Thoracic aorta (tissue), 2 donors: ENCODE measurements at regions not wholly inside any gene's neighbourhood (a gene's known extent, or its start where the extent isn't known, plus 50 kb on each side); places are given as distances from the start of the nearest gene placed in this dataset.
"Not testable (repeated sequence)": the region's sequence is repeated elsewhere in the genome, so short reads cannot be mapped to it uniquely, and the experiment has no call there.

Source experiments
- ATAC-seq: fragments of 150-250 bp; one replicate; pipeline ENCODE4 v1.8.0; 2017; ENCODE audit warnings: low read depth; ENCODE audit not compliant: insufficient number of reproducible peaks, low FRiP score
- DNase-seq: peaks from one replicate; pipeline ENCODE4 v3.0.0-alpha.2; 2020; ENCODE audit warnings: low spot score
- H3K27ac ChIP-seq, 2 donors: fragments of 200-600 bp; sonication (generic); 1 replicate in 1 of 2; 2 replicates in 1 of 2; pipeline ENCODE4 v1.5.1; 2016; ENCODE audit warnings: mild to moderate bottlenecking in 2 of 2, moderate library complexity in 2 of 2
- H3K27me3 ChIP-seq: fragments of 200-600 bp; sonication (generic); replicated peaks from 2 replicates; pipeline ENCODE4 v1.6.0; 2016; ENCODE audit warnings: mild to moderate bottlenecking; ENCODE audit not compliant: insufficient read depth
- H3K36me3 ChIP-seq: fragments of 200-600 bp; sonication (generic); one replicate; pipeline ENCODE4 v1.5.1; 2016
- H3K4me1 ChIP-seq, 2 donors: fragments of 200-600 bp; sonication (generic); 1 replicate in 1 of 2; 2 replicates in 1 of 2; pipeline versions ENCODE4 v1.5.1 to v1.6.0; 2016; ENCODE audit warnings: low read depth in 2 of 2, mild to moderate bottlenecking in 1 of 2; ENCODE audit not compliant: control insufficient read depth in 1 of 2
- H3K4me3 ChIP-seq: fragments of 200-600 bp; sonication (generic); 2 replicates; pipeline ENCODE4 v1.5.1; 2016; ENCODE audit warnings: mild to moderate bottlenecking
- H3K9me3 ChIP-seq: fragments of 200-600 bp; sonication (generic); 2 replicates; pipeline ENCODE4 v1.5.1; 2016
- TF ChIP-seq, protein P1 (sequence below): fragments of 200-600 bp; sonication (generic); IDR thresholded peaks from one replicate; pipeline ENCODE4 v1.5.1; 2019; ENCODE audit warnings: antibody characterized with exemption

DNA sequence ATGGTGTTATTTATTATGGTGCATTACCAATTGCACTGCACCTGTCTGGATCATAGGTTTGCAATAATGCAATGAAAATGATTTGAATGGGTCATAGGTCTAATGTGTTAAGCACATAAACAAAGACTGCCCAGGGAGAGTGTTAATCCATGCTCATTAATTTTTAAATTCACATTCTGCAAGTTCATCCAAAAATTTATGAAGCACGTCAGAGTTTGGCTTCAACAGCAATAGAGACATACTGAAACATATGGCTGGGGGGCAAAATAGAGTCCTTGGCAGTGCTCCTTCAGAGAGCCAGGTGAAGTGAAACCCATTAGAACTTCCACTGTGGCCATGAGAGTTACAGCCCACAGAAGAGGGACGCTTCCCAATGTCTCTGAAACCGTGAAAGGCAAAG is 441.1 kb downstream of the POM121L12 start:
- H3K36me3 ChIP-seq, result no peaks in the 10 kb centered on the region
- ATAC-seq (no peak), DNase-seq (no peak)
- TF ChIP-seq, protein P1, sequence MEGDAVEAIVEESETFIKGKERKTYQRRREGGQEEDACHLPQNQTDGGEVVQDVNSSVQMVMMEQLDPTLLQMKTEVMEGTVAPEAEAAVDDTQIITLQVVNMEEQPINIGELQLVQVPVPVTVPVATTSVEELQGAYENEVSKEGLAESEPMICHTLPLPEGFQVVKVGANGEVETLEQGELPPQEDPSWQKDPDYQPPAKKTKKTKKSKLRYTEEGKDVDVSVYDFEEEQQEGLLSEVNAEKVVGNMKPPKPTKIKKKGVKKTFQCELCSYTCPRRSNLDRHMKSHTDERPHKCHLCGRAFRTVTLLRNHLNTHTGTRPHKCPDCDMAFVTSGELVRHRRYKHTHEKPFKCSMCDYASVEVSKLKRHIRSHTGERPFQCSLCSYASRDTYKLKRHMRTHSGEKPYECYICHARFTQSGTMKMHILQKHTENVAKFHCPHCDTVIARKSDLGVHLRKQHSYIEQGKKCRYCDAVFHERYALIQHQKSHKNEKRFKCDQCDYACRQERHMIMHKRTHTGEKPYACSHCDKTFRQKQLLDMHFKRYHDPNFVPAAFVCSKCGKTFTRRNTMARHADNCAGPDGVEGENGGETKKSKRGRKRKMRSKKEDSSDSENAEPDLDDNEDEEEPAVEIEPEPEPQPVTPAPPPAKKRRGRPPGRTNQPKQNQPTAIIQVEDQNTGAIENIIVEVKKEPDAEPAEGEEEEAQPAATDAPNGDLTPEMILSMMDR, result no peak
- H3K27ac ChIP-seq, result no peak overlapping the region
- no peak overlapping the region for H3K4me3 ChIP-seq
- no peaks in the 10 kb centered on the region for H3K4me1 ChIP-seq
- H3K9me3 ChIP-seq, result no peaks in the 10 kb centered on the region
- no peaks in the 10 kb centered on the region for H3K27me3 ChIP-seq

DNA sequence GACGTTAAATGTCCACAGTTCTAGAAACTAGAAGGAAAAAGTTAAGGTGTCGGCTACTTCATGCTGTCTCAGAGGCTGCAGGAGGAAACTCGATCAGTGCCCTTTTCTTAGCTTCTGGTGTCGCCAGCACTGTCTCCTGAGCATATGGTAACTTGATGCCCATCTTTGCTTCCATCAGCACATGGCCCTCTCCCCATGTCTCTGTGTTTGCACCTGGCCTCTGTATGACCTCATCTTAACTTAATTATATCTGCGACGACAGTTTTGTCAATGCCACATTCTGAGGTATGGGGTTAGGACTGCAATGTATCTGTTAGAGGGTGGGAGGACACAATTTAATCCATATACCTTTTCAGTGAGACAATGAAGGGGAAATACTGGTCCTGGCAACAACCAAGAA is 449.9 kb downstream of the POM121L12 start:
- DNase-seq (no peak), ATAC-seq (no peak)
- Histone ChIP-seq H3K4me3 (no peak overlapping the region), H3K36me3 (no peaks in the 10 kb centered on the region), H3K27me3 (no peaks in the 10 kb centered on the region), H3K9me3 (no peaks in the 10 kb centered on the region), H3K27ac (no peak overlapping the region), H3K4me1 (no peaks in the 10 kb centered on the region)
- TF ChIP-seq, protein P1, result no peak

DNA sequence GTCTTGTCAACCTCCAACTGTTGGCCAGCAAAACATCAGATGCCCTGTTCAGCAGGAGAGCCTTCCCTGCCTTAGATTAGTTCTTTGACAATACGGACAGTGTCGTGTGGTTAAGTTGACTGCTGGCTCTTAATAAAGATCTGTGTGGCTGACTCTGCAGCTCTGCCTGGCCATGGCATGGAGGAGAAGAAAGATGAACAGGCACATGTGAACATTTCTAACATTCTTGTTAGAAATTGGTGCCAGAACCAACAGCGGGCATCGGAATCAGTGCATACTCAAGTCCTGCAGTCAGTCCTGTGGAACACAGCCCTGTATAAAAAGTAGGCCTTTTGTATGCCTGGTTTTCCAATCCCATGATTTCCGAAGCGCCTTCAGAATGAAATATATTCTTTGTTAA is 455.6 kb downstream of the POM121L12 start:
- Histone ChIP-seq H3K27ac (no peak overlapping the region), H3K4me1 (no peaks in the 10 kb centered on the region), H3K9me3 (no peaks in the 10 kb centered on the region), H3K27me3 (no peaks in the 10 kb centered on the region), H3K4me3 (no peak overlapping the region), H3K36me3 (no peaks in the 10 kb centered on the region)
- DNase-seq (no peak), ATAC-seq (no peak)
- TF ChIP-seq, protein P1, result no peak

DNA sequence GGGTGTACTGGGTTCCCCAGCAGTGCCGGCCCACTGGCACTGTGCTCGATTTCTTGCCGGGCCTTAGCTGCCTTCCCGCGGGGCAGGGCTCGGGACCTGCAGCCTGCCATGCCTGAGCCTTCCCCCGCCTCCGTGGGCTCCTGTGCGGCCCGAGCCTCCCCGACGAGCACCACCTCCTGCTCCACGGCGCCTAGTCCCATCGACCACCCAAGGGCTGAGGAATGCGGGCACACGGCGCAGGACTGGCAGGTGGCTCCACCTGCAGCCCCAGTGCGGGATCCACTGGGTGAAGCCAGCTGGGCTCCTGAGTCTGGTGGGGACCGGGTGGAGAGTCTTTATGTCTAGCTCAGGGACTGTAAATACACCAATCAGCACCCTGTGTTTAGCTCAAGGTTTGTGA is 459.7 kb downstream of the POM121L12 start:
- ATAC-seq, H3K4me1 ChIP-seq, H3K27me3 ChIP-seq, H3K4me3 ChIP-seq, H3K9me3 ChIP-seq, DNase-seq, H3K36me3 ChIP-seq, H3K27ac ChIP-seq: not testable (repeated sequence)

DNA sequence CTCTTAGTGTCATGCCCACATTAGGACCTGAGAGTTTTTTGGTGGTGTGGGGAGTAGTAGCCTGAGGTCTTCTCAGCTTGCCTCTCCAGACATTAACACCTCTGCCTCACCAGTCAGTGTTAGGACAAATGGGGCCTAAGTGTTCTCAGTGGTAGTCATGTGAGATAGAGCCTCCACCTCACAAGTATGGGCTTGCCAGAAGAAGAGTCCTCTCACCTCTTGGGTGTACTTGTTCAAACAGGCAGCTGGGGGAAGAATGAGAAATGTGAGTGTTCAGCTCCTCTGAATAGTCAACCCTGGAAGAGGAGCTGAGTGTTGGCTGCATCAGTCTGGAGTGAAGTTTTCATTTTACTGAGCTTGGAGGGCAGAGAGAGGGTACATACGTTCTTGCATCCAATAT is 464.6 kb downstream of the POM121L12 start:
- no peak for DNase-seq
- no peak for ATAC-seq
- Histone ChIP-seq H3K4me1 (no peaks in the 10 kb centered on the region), H3K36me3 (no peaks in the 10 kb centered on the region), H3K9me3 (no peaks in the 10 kb centered on the region), H3K27me3 (no peaks in the 10 kb centered on the region), H3K27ac (no peak overlapping the region), H3K4me3 (no peak overlapping the region)
- TF ChIP-seq, protein P1, result no peak

DNA sequence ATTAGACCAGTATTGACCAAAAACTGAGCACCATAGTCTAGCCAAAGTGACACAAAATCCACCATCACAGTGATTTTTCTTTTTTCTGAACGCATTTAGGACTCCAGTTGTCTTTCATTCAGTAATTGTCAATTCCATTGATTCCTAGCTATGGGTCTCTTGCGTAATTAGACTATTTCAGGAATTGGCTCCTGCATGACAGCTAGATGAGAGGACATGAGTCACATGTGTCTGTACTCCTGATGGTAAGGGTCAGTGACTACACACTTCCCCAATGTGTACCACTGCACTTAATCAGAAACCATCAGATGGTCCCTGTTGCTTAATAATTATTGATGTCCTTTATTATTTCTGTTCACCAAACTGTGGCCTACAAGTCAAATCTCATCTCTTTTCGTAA is 469.5 kb downstream of the POM121L12 start:
- no peak overlapping the region for H3K27ac ChIP-seq
- H3K4me3 ChIP-seq, result no peak overlapping the region
- no peak for DNase-seq
- H3K4me1 ChIP-seq, result no peaks in the 10 kb centered on the region
- TF ChIP-seq, protein P1, result no peak
- H3K9me3 ChIP-seq, result no peaks in the 10 kb centered on the region
- no peak for ATAC-seq
- no peaks in the 10 kb centered on the region for H3K36me3 ChIP-seq
- H3K27me3 ChIP-seq, result no peaks in the 10 kb centered on the region
